Mesothelial cell of epicardium (in vitro differentiated cells): ENCODE measurements at regions not wholly inside any gene's neighbourhood (a gene's known extent, or its start where the extent isn't known, plus 50 kb on each side); places are given as distances from the start of the nearest gene placed in this dataset.

ENCODE experiments used
- DNase-seq, 2 experiments: peaks; one replicate each; pipeline ENCODE4 v3.0.0; 2021; ENCODE audit warnings: low spot score in 2 of 2; ENCODE audit not compliant: unreplicated experiment in 2 of 2
- H3K27ac Mint-ChIP-seq: 2 replicates; pipeline ENCODE4 v1.8.0; 2021; ENCODE audit warnings: mixed read lengths
- H3K27me3 Mint-ChIP-seq: 2 replicates; pipeline ENCODE4 v1.8.0; 2021; ENCODE audit warnings: low read depth, mixed read lengths
- H3K36me3 Mint-ChIP-seq: 2 replicates; pipeline ENCODE4 v1.8.0; 2021; ENCODE audit warnings: mixed read lengths
- H3K4me1 Mint-ChIP-seq: 2 replicates; pipeline ENCODE4 v1.8.0; 2021; ENCODE audit warnings: mixed read lengths
- H3K4me3 Mint-ChIP-seq: 2 replicates; pipeline ENCODE4 v1.8.0; 2021; ENCODE audit warnings: mild to moderate bottlenecking, moderate library complexity, mixed read lengths
- H3K9me3 Mint-ChIP-seq: 2 replicates; pipeline ENCODE4 v1.8.0; 2021; ENCODE audit warnings: mixed read lengths
- TF ChIP-seq, protein P1 (sequence below): fragments of 200-600 bp; sonication (generic); IDR thresholded peaks from one replicate; pipeline ENCODE4 v1.5.0; 2021; ENCODE audit warnings: antibody characterized with exemption; ENCODE audit not compliant: unreplicated experiment

DNA sequence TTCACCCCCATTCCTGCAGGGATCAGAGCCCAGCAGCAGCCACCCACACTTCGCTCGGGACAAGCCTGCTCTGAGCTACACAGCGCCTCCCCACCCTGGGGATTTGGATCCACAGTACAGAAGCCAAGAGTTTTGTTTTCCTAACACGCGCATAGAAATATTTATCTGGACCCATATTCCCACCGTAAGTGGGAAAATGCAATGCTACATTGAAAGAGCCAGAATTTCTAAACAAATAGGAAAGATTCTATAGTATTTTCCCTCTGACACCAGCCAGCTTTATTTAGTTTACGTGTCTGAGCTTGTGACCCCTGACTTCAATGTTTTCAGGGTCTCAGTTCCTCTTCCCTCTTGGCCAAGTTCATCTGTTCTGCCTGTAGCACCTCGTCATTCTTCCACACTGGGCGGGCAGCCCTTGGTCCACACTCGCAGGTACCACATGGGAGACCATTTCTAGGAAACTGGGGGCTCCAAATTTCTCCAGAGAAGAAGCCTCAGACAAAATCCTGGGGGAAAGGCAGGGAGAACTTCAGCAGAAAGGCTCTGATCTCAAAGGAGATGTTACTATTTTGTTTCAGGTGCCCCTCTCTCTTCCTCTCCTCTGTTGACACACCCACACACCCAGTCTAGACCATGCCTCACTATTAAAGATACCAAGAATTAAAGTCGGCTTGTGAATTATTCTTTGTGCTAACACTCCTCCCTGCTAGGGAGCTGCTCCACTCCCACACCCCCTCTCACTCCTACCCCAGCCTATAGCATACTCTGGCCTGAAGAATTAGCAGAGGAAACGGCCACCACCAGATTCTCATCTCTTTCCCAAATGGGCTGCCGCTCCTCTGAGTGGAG, 116.0 kb upstream of the PCGF5 start:
- H3K4me3 Mint-ChIP-seq: no peak overlapping the region
- TF ChIP-seq, protein P1, sequence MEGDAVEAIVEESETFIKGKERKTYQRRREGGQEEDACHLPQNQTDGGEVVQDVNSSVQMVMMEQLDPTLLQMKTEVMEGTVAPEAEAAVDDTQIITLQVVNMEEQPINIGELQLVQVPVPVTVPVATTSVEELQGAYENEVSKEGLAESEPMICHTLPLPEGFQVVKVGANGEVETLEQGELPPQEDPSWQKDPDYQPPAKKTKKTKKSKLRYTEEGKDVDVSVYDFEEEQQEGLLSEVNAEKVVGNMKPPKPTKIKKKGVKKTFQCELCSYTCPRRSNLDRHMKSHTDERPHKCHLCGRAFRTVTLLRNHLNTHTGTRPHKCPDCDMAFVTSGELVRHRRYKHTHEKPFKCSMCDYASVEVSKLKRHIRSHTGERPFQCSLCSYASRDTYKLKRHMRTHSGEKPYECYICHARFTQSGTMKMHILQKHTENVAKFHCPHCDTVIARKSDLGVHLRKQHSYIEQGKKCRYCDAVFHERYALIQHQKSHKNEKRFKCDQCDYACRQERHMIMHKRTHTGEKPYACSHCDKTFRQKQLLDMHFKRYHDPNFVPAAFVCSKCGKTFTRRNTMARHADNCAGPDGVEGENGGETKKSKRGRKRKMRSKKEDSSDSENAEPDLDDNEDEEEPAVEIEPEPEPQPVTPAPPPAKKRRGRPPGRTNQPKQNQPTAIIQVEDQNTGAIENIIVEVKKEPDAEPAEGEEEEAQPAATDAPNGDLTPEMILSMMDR: no peak
- H3K27ac Mint-ChIP-seq: no peak overlapping the region
- no peaks in the 10 kb centered on the region for H3K36me3 Mint-ChIP-seq
- no peak for DNase-seq
- H3K4me1 Mint-ChIP-seq: peaks cover 15% of the 10 kb centered on the region
- peaks cover 14% of the 10 kb centered on the region for H3K27me3 Mint-ChIP-seq
- H3K9me3 Mint-ChIP-seq: peaks cover 16% of the 10 kb centered on the region

DNA sequence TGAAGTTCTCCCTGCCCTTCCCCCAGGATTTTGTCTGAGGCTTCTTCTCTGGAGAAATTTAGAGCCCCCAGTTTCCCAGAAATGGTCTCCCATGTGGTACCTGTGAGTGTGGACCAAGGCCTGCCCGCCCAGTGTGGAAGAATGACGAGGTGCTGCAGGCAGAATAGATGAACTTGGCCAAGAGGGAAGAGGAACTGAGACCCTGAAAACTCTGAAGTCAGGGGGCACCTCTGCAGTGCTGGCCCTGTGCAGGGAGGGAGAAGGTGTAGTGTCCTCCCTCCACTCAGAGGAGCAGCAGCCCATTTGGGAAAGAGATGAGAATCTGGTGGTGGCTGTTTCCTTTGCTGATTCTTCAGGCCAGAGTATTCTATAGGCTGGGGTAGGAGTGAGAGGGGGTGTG, 115.2 kb upstream of the PCGF5 start:
- peaks cover 16% of the 10 kb centered on the region for H3K9me3 Mint-ChIP-seq
- H3K4me1 Mint-ChIP-seq: peaks cover 15% of the 10 kb centered on the region
- H3K27me3 Mint-ChIP-seq: peaks cover 14% of the 10 kb centered on the region
- DNase-seq: no peak
- H3K4me3 Mint-ChIP-seq: no peak overlapping the region
- no peak overlapping the region for H3K27ac Mint-ChIP-seq
- TF ChIP-seq, protein P1: no peak
- H3K36me3 Mint-ChIP-seq: no peaks in the 10 kb centered on the region

DNA sequence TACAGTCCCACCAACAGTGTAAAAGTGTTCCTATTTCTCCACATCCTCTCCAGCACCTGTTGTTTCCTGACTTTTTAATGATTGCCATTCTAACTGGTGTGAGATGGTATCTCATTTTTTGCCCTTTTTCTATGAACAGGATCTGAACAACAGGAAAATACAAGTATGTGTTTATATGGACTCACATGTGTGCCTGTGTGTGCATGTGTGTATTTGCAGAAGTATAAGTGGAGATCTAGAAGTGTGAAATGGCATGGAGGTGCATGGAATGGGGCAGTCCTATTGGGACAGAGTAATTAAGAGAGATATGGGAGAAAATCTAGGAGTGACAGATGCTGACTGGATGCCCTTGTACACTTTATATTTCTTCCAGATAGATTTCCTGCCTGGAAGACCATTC, 111.6 kb upstream of the PCGF5 start:
- Mint-ChIP-seq H3K36me3 (no peaks in the 10 kb centered on the region), H3K27me3 (peaks cover 9% of the 10 kb centered on the region), H3K4me3 (no peak overlapping the region), H3K9me3 (peaks cover 16% of the 10 kb centered on the region), H3K4me1 (peaks cover 11% of the 10 kb centered on the region), H3K27ac (no peak overlapping the region)
- TF ChIP-seq, protein P1: no peak
- DNase-seq: no peak

DNA sequence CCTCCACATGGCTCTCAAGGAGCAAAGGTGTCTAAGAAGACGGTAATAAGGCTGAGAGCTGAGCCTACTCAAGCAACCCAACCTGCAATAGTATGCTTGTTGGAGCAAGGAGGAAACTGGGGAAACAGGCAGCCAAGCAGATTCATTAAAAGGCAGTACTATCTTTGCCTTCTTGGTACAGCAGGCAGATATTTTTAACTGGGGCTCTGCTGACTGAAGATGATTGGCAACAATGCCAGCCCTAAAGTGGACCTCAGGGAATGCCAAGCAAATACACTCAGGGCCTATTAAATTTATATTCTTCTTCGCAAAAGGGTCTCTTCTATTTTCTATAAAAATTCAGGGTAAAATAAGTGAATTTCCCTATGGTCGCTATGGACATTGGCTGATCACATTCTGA, 109.4 kb upstream of the PCGF5 start:
- TF ChIP-seq, protein P1: no peak
- no peaks in the 10 kb centered on the region for H3K4me1 Mint-ChIP-seq
- H3K27ac Mint-ChIP-seq: no peak overlapping the region

DNA sequence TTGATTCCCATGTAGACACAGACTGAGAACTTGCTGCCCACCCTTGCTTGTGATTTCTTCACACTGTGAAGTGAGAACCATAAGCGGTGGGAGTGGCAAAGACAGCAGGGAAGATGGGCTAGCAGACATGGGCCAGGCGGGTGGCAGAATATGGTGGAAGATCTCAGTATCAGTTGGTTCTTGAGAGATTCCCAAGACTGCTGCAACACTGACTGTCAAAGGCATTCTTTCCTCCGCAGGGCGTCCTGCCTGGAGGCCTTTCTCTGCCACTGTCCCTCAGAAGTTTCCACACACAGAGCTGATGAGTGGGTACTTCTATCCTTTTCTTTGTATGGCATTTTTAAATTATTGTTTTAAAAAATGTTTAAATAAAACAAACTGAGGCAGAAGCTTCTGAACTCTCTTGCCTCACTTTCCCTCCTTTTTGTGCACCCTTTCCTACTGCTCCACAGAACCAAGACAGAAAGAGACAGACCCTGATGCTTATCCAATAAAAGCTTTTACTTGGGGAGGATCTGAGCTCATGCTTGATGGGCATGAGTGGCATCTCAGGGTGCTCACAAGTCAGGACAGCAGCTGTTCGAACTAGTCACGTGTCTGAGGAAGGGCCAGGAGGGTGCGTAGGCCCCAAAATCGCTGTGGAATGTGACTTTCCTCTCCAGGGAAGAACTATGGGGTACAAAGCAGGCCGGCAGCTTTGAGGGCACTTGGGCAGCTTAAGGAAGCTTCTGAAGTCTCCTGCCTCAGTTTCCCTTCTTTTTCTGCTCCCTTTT, 104.7 kb upstream of the PCGF5 start:
- peaks cover 15% of the 10 kb centered on the region for H3K27me3 Mint-ChIP-seq
- H3K4me1 Mint-ChIP-seq: peaks cover 3% of the 10 kb centered on the region
- H3K9me3 Mint-ChIP-seq: no peaks in the 10 kb centered on the region
- H3K36me3 Mint-ChIP-seq: no peaks in the 10 kb centered on the region
- H3K27ac Mint-ChIP-seq: no peak overlapping the region
- no peak overlapping the region for H3K4me3 Mint-ChIP-seq
- TF ChIP-seq, protein P1: no peak
- DNase-seq: no peak

More for the DNA sequence above, 109.4 kb upstream of the PCGF5 start:
- Mint-ChIP-seq H3K9me3 (peaks cover 16% of the 10 kb centered on the region), H3K4me3 (no peak overlapping the region), H3K27me3 (no peaks in the 10 kb centered on the region), H3K36me3 (no peaks in the 10 kb centered on the region)
- DNase-seq: no peak
